MCF 10A (cell line): ENCODE measurements at regions not wholly inside any gene's neighbourhood (a gene's known extent, or its start where the extent isn't known, plus 50 kb on each side); places are given as distances from the start of the nearest gene placed in this dataset.

Experiments
- BruUV-seq: library from RNA; stranded (reverse); fragments of 400-500 nt; replicated peaks from 2 replicates; lab custom pipeline; 2021; lab: Mats Ljungman, UMichigan
- CTCF ChIA-PET: fragments of 300-600 bp; sonication (Branson Sonifier 250); formaldehyde crosslinking; extraction: SDS; loops from one replicate; lab custom pipeline; 2021; ENCODE audit warnings: antibody characterized with exemption, inconsistent platforms; lab: Yijun Ruan, JAX
- POLR2A ChIA-PET: fragments of 300-600, 350-650 bp; sonication (Branson Sonifier 250); formaldehyde crosslinking; extraction: SDS; loops from one replicate; lab custom pipeline; 2020; ENCODE audit warnings: antibody characterized with exemption, inconsistent platforms; lab: Yijun Ruan, JAX
- DNase-seq: peaks from one replicate; pipeline ENCODE4 v3.0.0-alpha.2; 2018; ENCODE audit not compliant: unreplicated experiment
- H3K27ac Mint-ChIP-seq: one replicate; pipeline ENCODE4 v1.8.0; 2022; ENCODE audit warnings: mild to moderate bottlenecking, low read depth, mixed read lengths; ENCODE audit not compliant: unreplicated experiment
- H3K27me3 Mint-ChIP-seq: one replicate; pipeline ENCODE4 v1.8.0; 2022; ENCODE audit warnings: mixed read lengths; ENCODE audit not compliant: insufficient read depth, unreplicated experiment
- H3K36me3 Mint-ChIP-seq: one replicate; pipeline ENCODE4 v1.8.0; 2022; ENCODE audit warnings: mild to moderate bottlenecking, moderate library complexity, mixed read lengths; ENCODE audit not compliant: insufficient read depth, unreplicated experiment
- H3K4me1 Mint-ChIP-seq: one replicate; pipeline ENCODE4 v1.8.0; 2022; ENCODE audit warnings: mixed read lengths; ENCODE audit not compliant: insufficient read depth, unreplicated experiment
- H3K4me3 Mint-ChIP-seq: one replicate; pipeline ENCODE4 v1.8.0; 2022; ENCODE audit warnings: mild to moderate bottlenecking, moderate library complexity, mixed read lengths; ENCODE audit not compliant: unreplicated experiment
- H3K9me3 Mint-ChIP-seq: one replicate; pipeline ENCODE4 v1.8.0; 2022; ENCODE audit warnings: mixed read lengths; ENCODE audit not compliant: unreplicated experiment
- intact Hi-C: fragments of 100-400 bp; cut with micrococcal nuclease; formaldehyde crosslinking; loops from 2 replicates; pipeline ENCODE4 v1.14.1; 2022
- TF ChIP-seq, protein P1 (sequence below): fragments of 200-600 bp; IDR thresholded peaks from one replicate; pipeline ENCODE4 v1.8.0; 2022; ENCODE audit warnings: antibody characterized with exemption, mild to moderate bottlenecking; ENCODE audit not compliant: unreplicated experiment

GRCh38 chr6:68368845-68369244 lies 266.2 kb upstream of the ADGRB3 start:
- Mint-ChIP-seq H3K36me3 (no peaks in the 10 kb centered on the region), H3K27ac (no peak overlapping the region), H3K4me1 (no peaks in the 10 kb centered on the region), H3K27me3 (no peaks in the 10 kb centered on the region), H3K9me3 (no peaks in the 10 kb centered on the region), H3K4me3 (no peak overlapping the region)
- intact Hi-C loops = no loop called here
- no TSS peak for BruUV-seq
- CTCF ChIA-PET = interaction anchor here (1.0 kb wide), 1 partner anchor 25 kb away, joined by 3 read pairs; no protein-coding TSS in a partner anchor
- TF ChIP-seq, protein P1, sequence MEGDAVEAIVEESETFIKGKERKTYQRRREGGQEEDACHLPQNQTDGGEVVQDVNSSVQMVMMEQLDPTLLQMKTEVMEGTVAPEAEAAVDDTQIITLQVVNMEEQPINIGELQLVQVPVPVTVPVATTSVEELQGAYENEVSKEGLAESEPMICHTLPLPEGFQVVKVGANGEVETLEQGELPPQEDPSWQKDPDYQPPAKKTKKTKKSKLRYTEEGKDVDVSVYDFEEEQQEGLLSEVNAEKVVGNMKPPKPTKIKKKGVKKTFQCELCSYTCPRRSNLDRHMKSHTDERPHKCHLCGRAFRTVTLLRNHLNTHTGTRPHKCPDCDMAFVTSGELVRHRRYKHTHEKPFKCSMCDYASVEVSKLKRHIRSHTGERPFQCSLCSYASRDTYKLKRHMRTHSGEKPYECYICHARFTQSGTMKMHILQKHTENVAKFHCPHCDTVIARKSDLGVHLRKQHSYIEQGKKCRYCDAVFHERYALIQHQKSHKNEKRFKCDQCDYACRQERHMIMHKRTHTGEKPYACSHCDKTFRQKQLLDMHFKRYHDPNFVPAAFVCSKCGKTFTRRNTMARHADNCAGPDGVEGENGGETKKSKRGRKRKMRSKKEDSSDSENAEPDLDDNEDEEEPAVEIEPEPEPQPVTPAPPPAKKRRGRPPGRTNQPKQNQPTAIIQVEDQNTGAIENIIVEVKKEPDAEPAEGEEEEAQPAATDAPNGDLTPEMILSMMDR = no peak
- no peak for DNase-seq
- POLR2A ChIA-PET = no interaction called here

GRCh38 chr6:68364271-68364805 lies 270.7 kb upstream of the ADGRB3 start:
- H3K27me3 Mint-ChIP-seq = no peaks in the 10 kb centered on the region
- H3K4me1 Mint-ChIP-seq = no peaks in the 10 kb centered on the region
- no peak overlapping the region for H3K27ac Mint-ChIP-seq
- H3K9me3 Mint-ChIP-seq = no peaks in the 10 kb centered on the region
- BruUV-seq = no TSS peak
- intact Hi-C loops = no loop called here
- DNase-seq = no peak
- TF ChIP-seq, protein P1 = no peak
- CTCF ChIA-PET = interaction anchor here (0.7 kb wide), 1 partner anchor 354 kb away, joined by 3 read pairs; no protein-coding TSS in a partner anchor
- H3K4me3 Mint-ChIP-seq = no peak overlapping the region
- no peaks in the 10 kb centered on the region for H3K36me3 Mint-ChIP-seq
- POLR2A ChIA-PET = interaction anchor here (0.6 kb wide), 1 partner anchor 39 kb away, joined by 3 read pairs; no protein-coding TSS in a partner anchor

GRCh38 chr6:68343901-68344300 lies 291.2 kb upstream of the ADGRB3 start:
- intact Hi-C loops = loop anchor here (1.0 to 10.0 kb wide), 2 partner anchors 151 to 434 kb away; no protein-coding TSS in a partner anchor
- CTCF ChIA-PET = interaction anchor here (0.6 to 2.2 kb wide), 12 partner anchors 16 to 1416 kb away, joined by 3 to 7 read pairs (median 4); no protein-coding TSS in a partner anchor
- no peak overlapping the region for H3K4me3 Mint-ChIP-seq
- POLR2A ChIA-PET = no interaction called here
- H3K27me3 Mint-ChIP-seq = no peaks in the 10 kb centered on the region
- H3K27ac Mint-ChIP-seq = no peak overlapping the region
- TF ChIP-seq, protein P1 = peak; percentile 41
- H3K9me3 Mint-ChIP-seq = no peaks in the 10 kb centered on the region
- H3K4me1 Mint-ChIP-seq = no peaks in the 10 kb centered on the region
- BruUV-seq = no TSS peak
- H3K36me3 Mint-ChIP-seq = no peaks in the 10 kb centered on the region
- peak; percentile 70 for DNase-seq

GRCh38 chr6:68342286-68342685 lies 292.8 kb upstream of the ADGRB3 start:
- H3K36me3 Mint-ChIP-seq = no peaks in the 10 kb centered on the region
- H3K27ac Mint-ChIP-seq = no peak overlapping the region
- H3K4me1 Mint-ChIP-seq = no peaks in the 10 kb centered on the region
- no peak for DNase-seq
- H3K9me3 Mint-ChIP-seq = no peaks in the 10 kb centered on the region
- ChIA-PET POLR2A (no interaction called here), CTCF (no interaction called here)
- BruUV-seq = no TSS peak
- no peak overlapping the region for H3K4me3 Mint-ChIP-seq
- H3K27me3 Mint-ChIP-seq = no peaks in the 10 kb centered on the region
- TF ChIP-seq, protein P1 = no peak
- intact Hi-C loops = loop anchor here (10.0 kb wide), 1 partner anchor 153 kb away; no protein-coding TSS in a partner anchor
